K562 (cell line): ENCODE measurements at regions not wholly inside any gene's neighbourhood (a gene's known extent, or its start where the extent isn't known, plus 50 kb on each side); places are given as distances from the start of the nearest gene placed in this dataset.

Experiments
- EZH2 ChIP-seq: IDR thresholded peaks from 2 replicates; pipeline ENCODE4 v1.6.1; 2012; ENCODE audit warnings: low read depth, mild to moderate bottlenecking, inconsistent platforms, low read length, borderline replicate concordance
- PCBP2 ChIP-seq: fragments of 200-400 bp; formaldehyde crosslinking; IDR thresholded peaks from 2 replicates; pipeline ENCODE4 v1.6.1; 2018; ENCODE audit warnings: low read length, low read depth, mild to moderate bottlenecking, moderate library complexity; ENCODE audit not compliant: poor library complexity, severe bottlenecking
- POLR2A ChIP-seq: fragments of 450-650 bp; conservative IDR thresholded peaks from 2 replicates; pipeline ENCODE4 v1.6.1; 2016
- TAF7 ChIP-seq: fragments of 450-650 bp; IDR thresholded peaks from 2 replicates; pipeline ENCODE4 v1.6.1; 2016; ENCODE audit warnings: missing genetic modification characterization, missing compliant biosample characterization
- ZC3H4 ChIP-seq: sonication (generic); formaldehyde crosslinking; IDR thresholded peaks from 2 replicates; pipeline ENCODE4 v1.9.0; 2021; ENCODE audit warnings: missing genetic modification reagents, borderline replicate concordance
- ZNF274 ChIP-seq: IDR thresholded peaks from 2 replicates; pipeline ENCODE4 v1.6.1; 2011; ENCODE audit warnings: low read depth, mild to moderate bottlenecking, low read length, moderate library complexity, borderline replicate concordance
- ZNF282 ChIP-seq: sonication (generic); formaldehyde crosslinking; IDR thresholded peaks from 2 replicates; pipeline ENCODE4 v1.8.1; 2023; ENCODE audit warnings: missing genetic modification reagents
- TF ChIP-seq, protein P1 (sequence below), 3 experiments: IDR thresholded peaks in 2 of 3; conservative IDR thresholded peaks in 1 of 3; 2 replicates each; pipeline ENCODE4 v1.5.1; 2011 to 2012; ENCODE audit warnings: low read length in 3 of 3, mild to moderate bottlenecking in 3 of 3, control low read depth in 2 of 3, improper control_type of control experiment in 1 of 3, inconsistent platforms in 1 of 3, low read depth in 1 of 3, mixed read lengths in 1 of 3, moderate library complexity in 1 of 3; ENCODE audit not compliant: insufficient read depth in 2 of 3

GRCh38 chr22:27089264-27089663, 431.9 kb downstream of the MIAT start:
- TF ChIP-seq TAF7, result no peak
- TF ChIP-seq ZC3H4 (CRISPR knock-in tag), result no peak
- no peak for TF ChIP-seq PCBP2
- no peak for TF ChIP-seq ZNF282
- no peak for TF ChIP-seq POLR2A
- TF ChIP-seq, protein P1, sequence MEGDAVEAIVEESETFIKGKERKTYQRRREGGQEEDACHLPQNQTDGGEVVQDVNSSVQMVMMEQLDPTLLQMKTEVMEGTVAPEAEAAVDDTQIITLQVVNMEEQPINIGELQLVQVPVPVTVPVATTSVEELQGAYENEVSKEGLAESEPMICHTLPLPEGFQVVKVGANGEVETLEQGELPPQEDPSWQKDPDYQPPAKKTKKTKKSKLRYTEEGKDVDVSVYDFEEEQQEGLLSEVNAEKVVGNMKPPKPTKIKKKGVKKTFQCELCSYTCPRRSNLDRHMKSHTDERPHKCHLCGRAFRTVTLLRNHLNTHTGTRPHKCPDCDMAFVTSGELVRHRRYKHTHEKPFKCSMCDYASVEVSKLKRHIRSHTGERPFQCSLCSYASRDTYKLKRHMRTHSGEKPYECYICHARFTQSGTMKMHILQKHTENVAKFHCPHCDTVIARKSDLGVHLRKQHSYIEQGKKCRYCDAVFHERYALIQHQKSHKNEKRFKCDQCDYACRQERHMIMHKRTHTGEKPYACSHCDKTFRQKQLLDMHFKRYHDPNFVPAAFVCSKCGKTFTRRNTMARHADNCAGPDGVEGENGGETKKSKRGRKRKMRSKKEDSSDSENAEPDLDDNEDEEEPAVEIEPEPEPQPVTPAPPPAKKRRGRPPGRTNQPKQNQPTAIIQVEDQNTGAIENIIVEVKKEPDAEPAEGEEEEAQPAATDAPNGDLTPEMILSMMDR (IDR thresholded peaks at IDR 0.05 in 2 of 3, conservative IDR thresholded peaks at IDR 0.05 in 1 of 3; ENCODE audit: insufficient read depth in 2 of 3, low read depth in 1 of 3, low read length in 3 of 3), result no peak
- no peak for TF ChIP-seq EZH2
- no peak for TF ChIP-seq ZNF274
